HG03565 (cell line): ENCODE measurements at regions not wholly inside any gene's neighbourhood (a gene's known extent, or its start where the extent isn't known, plus 50 kb on each side); places are given as distances from the start of the nearest gene placed in this dataset.
A peak's percentile ranks its signal among the peaks of the same experiment; 100 is the strongest.
"Not testable (repeated sequence)": the region's sequence is repeated elsewhere in the genome, so short reads cannot be mapped to it uniquely, and the experiment has no call there.

Source experiments
- ATAC-seq: cut with Tn5 transposase; IDR thresholded peaks from one replicate; pipeline ENCODE4 v1.9.1; 2021; ENCODE audit warnings: mild to moderate bottlenecking, moderate library complexity; ENCODE audit not compliant: unreplicated experiment

DNA sequence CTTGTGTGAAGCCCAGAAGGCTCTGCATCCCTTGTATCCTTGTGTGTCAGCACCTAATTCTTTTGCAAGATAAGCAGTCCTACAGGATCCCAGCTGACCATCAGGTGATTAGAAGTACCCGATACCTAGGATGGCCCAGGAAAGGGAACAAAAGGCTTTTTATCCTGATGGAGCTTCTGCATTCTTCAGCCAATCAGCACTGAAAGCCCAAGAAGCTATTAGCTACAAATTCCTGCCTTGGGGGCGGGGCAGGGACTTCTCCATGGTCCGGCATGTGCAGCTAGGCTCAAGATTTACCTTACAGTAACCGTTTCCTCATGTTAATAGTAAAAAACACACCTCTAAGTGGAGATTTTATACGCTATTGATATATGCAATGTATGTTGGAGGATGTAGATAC is 264.6 kb upstream of the THUMPD2 start:
- ATAC-seq: no peak

DNA sequence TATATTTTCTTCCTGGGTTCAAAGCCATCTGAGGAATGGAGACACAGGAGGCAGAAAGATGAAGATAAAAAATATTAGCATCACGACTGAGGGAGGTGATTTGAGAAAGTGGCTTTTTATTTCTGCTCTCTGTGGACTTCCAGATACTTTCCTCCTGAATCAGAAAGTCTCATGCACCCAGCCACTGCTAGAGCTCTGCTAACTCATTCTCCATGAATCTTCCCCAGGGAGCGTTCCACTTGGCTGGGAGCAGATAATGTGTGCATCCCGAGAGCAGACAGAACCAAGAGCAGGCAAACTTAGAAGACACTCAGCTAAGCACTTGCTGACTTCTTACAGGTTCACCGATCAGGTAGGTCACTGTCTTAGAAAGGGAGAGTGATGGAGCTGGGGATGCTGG is 264.1 kb upstream of the THUMPD2 start:
- no peak for ATAC-seq

DNA sequence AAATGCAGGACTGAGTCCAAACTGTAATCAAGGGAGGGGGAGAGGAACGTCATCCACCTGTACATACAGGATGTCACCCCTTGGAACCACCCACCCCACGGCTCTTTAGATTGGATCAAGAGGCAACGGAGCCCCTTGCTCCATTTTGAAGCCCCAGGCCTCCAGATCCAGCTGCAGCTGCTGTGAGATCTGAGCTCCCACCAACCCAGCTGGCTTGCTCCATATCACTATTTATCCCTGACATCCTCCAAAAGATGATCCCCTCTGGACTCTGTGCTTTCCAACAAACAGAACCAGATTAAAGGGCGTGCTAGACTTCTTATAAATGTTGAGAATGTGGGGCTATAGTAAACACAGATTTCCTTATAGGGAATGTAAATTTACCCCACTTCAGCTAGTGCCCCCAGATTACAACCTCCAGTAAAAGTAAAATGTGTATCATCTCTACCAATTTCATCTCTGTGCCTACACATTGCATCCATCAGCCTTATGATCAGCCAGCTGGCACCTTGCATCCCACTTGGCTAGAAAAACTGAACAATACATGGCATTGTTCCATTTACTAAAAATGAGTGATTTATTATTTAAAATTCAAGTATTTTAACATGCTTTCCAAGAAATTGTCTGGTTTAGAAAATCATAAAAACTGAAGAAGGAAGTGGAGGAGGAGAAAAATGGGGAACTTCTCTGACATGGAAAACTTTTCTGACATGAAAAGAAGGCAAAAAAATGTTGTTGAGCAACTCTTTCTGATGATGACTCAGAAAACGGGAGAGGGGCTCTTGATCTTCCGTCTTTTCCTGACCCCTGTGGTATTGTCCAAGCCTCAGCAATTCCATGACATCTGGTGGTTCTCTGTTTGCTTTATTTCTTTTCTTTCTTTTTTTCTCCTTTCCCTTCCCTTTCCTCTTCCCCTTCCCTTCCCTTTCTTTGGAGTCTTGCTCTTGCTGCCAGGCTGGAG is 262.6 kb upstream of the THUMPD2 start:
- no peak for ATAC-seq

DNA sequence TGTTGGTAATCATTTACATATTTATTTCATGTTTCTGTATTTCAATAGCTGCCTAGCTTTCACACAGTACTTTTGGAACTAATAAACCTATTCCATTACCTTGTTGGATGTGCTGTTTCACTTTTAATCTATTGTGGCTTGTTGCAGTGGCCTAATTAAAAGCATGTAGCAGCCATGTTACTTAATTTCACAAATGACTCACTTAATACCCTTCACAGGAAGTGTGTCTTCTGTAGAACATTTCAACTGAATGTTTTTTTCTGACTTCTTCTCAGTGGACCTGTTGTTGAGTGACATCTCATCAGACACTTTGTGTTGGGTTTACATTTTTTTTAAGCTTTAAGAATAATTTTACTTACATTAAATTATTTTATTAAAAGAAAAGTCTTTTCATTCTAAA is 260.5 kb upstream of the THUMPD2 start:
- ATAC-seq: no peak

DNA sequence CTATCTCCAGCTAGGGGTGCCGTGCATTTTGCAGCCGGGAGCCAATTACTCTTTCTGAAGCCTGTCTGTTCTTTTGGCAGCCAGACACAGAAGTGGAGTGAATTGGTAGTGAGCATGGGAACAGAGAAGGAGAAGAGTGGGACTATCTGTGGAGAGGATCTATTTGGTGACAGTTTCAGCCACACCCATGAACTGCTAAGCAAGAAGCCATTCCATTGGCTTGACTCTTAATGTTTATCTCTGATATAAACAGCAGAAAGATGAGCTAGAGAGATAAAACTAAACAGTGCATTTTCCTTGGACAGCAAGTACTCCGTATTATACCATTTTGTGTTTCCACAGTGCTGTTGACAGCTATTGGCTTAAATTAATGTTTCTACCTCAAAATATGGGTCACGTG is 259.6 kb upstream of the THUMPD2 start:
- no peak for ATAC-seq

DNA sequence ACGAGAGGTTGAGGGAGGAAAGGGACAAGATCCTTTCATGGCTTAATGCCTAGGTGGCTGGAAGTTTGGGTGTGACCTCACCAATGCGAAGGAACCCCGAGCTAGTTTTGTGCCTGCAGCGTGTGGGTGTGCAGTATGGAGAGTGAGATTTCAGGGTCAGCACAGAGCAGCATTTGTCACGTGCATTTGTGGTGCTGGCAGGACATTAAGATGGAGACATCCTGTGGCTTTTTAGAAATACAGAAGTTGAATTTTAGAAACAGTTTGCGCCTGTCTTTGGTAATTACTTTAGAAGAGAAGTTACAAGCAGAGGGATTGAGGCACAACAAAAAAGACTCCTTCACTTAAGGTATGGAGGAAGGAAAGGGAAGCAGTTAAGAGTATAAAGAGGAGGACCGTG is 258.2 kb upstream of the THUMPD2 start:
- ATAC-seq: no peak

DNA sequence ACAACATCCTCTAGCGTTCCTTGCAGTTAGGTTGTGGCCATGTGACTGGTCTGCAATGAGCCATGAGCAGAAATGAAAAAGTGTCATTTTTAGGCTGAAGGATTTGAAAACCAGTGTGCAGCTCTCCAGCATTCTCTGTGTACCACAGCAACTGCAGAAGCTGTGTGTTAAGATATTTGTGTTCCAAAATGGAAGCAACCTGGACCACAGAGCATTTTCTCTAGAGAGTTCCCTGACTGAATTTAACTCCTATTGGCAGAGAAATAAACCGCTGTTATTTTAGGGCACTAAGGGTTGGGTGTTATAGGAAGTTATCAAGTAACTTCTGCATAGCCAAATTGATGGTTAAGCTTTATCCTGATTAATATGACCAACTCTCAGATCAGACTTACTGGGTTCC is 257.2 kb upstream of the THUMPD2 start:
- ATAC-seq: no peak

DNA sequence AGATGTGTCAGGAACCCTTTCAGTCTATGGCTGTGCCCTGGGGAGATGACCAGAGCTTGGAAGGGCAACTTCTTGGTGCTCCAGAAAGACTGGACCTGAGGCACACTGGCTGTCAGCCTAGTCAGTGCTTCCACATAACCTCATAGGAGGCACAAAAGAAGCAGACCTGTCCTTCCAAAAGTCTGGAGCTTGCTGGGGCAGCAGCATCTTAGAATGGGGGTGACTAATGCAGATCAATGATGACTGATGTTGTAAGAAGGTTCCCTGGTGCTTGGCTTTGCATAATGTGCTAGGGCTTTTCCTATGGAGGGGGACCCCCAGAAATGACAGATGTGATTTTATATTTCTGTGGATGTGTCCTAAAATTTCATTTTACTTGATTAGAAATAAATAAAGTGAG is 255.7 kb upstream of the THUMPD2 start:
- ATAC-seq: no peak

DNA sequence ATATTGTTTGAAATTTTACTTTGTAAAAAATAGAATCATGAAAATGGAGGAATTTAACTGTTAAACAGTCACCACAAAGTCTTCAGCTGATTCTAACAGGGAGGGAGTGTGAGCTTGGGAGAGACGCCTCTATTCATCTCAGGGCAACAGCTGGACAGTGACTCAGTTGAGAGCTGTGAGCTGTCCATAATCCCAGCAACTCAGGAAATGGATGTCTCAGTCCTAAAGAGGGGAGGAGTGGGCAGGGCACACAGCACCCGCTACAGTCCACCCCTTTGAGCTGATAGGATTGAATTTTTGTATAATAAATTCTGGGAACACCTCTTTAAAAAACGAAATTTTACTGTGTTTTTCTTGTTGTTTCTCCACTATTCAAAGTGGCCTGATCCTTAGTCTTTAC is 255.1 kb upstream of the THUMPD2 start:
- ATAC-seq: no peak

DNA sequence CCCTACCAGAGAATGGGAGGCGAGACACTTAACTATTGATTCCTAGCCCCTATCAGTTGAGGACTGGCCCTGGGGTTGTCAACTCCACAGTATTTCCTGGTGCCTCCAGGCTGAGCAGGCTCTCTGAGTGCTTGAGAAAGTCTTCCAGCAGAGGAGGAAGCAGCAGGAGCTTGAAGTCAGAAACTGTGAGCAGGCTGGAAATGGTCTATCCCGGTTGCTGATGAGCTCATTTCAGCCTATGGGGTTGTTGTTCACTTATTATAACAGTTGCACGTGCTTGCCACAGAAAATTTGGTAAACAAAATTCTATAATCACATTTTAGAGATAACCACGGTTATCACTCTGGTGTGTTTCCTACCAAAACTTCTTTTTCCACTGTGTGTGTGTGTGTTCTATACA is 254.7 kb upstream of the THUMPD2 start:
- no peak for ATAC-seq

DNA sequence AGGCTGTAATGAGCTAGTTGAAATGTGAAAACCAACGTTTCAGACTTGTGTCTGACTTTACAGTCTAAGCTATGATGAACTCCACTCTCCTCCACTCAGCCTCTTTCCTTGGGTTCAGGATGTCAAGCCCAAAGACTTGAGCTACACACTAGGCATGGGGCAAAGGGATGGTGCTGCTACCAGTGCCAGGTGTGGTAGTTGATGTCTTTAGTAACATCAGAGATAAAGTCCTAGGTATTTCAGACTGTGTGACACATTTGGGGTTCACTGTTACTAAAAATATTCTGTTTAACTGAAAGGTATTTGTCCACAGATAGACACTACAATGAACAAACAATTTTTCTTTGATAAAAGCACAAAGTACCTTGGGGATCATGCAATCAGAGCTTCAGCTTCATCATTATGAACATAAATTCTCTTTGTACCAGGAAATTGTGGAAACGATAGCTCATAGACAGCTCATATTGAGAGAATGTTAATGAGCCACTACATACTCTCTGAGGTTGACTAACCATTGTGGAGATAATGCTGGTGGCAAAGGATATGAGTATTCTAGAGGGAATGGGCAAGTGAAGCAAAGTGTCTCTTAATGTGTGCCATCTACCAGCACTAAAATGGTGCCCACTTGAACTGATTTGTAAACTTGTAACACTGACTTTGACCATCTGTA is 253.7 kb upstream of the THUMPD2 start:
- no peak for ATAC-seq

DNA sequence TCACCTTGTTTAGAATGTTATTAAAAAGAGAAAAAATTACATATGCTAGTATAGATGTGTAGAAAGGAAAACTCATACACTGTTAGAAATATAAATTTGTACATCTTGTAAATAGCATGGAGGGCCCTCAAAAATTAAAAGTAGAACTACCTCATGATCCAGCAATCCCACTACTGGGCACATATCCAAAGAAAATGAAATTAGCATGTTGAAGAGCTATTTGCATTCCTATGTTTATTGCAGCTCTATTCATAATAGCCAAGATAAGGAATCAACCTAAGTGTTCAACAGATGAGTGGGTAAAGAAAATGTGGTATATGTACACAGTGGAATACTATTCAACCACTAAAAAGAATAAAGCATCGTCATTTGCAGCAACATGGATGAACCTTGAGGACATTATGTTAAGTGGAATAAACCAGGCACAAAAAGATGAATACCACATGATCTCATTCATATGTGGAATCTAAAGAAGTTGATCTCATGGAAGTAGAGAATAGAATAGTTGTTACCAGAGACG is 251.5 kb upstream of the THUMPD2 start:
- ATAC-seq: no peak

DNA sequence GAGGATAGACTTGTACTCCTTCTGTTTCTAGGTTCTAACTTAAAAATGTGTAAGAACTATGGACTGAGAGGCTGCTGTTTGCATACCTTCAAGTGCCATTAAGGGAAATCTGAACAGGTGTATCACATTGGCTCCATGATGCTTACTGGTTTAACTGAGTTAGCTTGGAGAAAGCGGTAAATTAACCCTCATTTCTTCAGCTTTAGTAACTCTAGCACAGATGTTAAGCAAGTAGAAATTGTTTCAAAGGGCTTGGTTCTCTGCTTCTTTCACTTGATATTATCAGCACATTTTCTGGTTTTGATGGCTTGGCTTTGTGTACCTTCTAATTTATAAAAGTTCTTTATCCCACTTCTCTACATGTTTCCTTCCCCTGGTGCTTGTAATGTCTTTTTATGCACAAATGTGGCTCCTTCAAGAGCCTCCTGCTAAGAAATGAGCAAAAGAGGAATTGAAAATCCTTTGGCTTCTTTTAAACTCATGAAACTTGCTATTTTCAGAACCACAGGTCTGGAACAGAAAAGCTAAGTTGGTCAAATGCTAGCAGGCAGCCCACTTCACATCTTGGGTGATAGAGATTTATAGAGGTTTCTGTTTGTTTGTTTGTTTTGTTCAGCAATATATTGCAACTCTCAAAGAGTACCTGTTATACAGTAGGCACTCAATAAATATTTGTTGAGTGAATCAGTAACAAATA is 249.9 kb upstream of the THUMPD2 start:
- ATAC-seq: peak; percentile 89

DNA sequence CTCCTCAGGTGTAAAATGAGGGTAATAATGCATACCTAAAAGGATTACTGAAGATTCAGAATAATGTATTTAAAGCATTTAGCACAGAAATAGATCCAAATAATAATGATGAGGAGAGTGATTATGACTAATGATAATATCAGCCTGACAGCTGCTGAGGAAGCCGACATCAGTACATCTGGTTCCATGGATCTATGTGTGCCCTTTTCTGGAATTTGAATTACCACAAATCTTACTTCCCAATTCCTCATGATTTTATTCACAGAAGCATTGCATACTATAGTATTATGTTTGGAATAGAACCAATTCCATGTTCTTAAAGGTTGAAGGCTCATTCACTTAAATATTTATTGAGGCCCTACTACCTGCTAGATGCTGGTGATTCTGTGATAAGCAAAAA is 248.9 kb upstream of the THUMPD2 start:
- no peak for ATAC-seq

DNA sequence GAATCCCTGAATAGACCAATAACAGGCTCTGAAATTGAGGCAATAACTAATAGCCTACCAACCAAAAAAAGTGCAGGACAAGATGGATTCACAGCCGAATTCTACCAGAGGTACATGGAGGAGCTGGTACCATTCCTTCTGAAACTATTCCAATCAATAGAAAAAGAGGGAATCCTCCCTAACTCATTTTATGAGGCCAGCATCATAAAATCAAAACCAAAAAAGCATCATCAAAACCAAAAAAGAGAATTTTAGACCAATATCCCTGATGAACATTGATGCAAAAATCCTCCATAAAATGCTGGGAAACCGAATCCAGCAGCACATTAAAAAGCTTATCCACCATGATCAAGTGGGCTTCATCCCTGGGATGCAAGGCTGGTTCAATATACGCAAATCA is 246.2 kb upstream of the THUMPD2 start:
- not testable (repeated sequence) for ATAC-seq

DNA sequence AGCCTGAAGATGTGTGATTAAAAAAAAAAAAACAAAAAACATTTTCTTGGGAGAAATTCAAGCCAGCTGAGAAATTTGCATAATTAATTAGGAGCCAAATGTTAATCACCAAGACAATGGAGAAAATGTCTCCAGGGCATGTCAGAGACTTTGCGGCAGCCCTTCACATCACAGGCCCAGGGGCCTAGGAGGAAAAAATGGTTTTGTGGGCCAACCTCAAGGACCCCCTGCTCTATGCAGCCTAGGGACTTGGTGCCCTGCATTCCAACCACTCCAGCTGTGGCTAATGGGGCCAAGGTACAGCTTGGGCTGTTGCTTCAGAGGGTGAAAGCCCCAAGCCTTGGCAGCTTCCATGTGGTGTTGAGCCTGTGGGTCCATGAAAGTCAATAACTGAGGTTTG is 241.9 kb upstream of the THUMPD2 start:
- no peak for ATAC-seq

DNA sequence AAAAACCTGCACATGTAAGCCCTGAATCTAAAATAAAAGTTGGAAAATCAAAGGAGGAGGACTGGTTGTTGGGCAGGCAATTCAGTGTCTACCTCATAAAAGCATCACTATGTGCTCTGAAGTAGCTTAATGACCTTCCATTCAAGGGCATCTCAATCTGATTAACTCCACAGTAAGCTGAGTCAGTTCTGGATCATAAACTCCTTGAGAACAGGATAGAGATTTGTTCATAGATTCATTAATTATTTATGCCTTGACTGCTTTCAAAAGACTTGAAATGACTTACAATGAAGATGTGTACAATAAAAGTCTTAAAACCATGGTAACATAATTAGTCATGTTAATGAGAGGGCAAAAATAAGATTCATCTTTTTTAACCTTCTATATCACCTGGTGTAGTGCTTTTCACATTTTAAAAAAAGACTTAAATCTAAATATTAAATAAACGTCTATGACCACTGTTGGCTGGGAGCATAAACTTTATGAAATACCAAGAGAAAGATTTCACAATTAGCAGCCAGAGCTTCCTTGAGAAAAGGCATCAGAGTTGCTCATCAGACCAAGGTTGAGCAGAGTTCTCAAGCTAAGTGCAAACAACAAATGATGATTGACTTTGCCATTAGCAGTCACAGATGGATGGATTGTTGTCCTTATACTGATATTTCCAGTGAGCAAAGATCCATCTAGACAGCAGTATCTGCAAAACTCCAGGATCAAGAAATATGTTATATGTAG is 237.3 kb upstream of the THUMPD2 start:
- ATAC-seq: no peak

DNA sequence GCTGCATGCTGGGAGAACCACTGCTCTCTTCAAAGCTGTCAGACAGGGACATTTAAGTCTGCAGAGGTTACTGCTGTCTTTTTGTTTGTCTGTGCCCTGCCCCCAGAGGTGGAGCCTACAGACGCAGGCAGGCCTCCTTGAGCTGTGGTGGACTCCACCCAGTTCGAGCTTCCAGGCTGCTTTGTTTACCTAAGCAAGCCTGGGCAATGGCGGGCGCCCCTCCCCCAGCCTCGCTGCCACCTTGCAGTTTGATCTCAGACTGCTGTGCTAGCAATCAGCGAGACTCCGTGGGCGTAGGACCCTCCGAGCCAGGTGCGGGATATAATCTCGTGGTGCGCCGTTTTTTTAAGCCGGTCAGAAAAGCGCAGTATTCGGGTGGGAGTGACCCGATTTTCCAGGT is 234.9 kb upstream of the THUMPD2 start:
- ATAC-seq: not testable (repeated sequence)

DNA sequence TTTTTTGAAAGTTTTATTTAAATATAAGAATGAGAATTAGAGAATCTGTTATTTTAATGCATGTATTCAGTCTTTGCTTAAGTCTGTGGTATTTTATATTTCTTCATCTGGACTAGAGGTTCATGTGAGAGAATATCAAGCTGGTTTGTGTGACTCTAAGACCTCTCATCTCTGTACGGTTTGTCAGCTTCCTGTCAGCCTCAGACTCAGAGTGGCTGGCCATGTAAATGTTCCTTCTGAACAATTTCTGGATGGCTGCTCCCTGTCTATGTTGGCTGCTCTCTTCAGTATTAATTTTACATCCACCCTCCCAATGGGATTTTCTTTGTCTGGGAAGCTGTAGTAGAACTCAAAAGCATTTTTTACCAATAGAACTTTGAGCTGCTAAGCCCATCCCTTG is 225.3 kb upstream of the THUMPD2 start:
- no peak for ATAC-seq

DNA sequence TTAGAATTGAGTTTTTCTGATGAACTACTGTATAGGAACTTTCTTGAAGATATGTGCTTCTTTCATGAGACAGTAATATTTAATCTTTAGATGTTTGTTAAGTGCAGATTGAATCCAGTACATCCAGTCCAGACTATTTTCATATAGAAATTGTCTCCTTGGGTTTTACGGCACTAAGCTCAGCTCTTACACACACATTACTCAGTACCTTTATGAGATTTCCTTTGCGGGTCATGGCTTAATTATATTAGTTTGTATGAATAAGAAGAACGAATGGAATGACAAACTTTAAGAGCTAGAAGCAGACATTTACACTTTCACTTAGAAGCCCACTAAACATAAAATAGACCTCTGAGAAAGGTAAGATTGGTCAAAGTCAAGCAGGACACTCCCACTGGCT is 223.3 kb upstream of the THUMPD2 start:
- no peak for ATAC-seq

DNA sequence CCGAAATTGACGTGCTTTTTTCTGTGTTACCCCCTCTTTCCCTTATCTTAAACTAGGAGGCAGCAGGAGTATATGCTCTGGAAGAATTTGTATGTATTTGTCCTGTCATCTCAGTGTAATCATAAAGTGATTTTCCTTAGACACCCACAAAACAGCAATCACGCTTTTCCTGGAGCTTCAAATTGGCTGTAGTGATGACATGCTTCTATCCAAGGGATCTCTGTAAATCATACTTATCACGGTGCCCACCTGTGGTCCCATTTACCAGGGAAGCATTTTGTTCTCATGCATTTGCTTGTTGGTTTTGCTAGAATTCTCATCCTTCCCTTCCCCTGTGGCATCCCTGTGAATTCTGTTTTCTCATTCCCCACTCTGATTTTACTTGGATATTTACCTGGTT is 220.8 kb upstream of the THUMPD2 start:
- no peak for ATAC-seq
